ENCODE measurements at regions not wholly inside any gene's neighbourhood (a gene's known extent, or its start where the extent isn't known, plus 50 kb on each side); places are given as distances from the start of the nearest gene placed in this dataset.

GRCh38 chr5:5658889-5659465 is 236.5 kb downstream of the ICE1 start:
- DNase-seq: no peak

DNA sequence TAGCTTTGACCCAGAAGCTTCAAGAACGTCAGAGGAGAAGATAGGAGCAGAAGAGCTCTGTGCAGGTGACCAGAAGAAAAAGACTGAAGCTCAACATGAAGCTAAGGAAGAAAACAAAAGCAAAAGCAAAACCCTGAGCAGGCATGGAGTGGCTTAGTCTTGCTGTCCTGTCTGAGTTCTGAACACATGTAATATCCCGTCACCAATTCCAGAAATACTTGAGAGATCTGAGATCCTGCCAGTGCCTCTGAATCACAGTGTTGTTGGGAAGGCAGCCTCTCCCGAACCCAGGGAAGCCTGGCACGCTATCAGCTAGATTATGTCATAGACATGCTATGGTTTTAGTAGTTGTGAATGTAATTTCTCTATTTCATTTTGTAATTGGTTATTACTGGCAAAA is 235.7 kb downstream of the ICE1 start:
- no peak for DNase-seq

DNA sequence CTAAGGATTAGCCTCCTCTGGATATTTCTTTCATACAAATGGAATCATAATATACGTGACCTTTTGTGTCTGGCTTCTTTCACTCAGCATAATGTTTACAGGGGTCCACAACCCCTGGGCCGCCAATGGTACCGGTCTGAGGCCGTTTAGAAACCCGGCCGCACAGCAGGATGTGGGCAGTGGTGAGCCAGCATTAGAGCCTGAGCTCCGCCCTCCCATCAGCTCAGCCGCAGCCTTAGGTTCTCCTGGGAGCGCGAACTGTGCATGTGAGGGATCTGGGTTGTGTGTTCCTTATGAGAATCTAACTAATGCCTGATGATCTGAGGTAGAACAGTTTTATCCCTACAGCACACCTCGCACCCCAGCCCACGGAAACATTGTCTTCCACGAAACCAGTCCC is 229.7 kb downstream of the ICE1 start:
- no peak for DNase-seq

GRCh38 chr5:5650949-5651348 is 228.5 kb downstream of the ICE1 start:
- DNase-seq: no peak

- DNase-seq: no peak
Observed at GRCh38 chr5:5650242-5650641, 227.8 kb downstream of the ICE1 start.

DNA sequence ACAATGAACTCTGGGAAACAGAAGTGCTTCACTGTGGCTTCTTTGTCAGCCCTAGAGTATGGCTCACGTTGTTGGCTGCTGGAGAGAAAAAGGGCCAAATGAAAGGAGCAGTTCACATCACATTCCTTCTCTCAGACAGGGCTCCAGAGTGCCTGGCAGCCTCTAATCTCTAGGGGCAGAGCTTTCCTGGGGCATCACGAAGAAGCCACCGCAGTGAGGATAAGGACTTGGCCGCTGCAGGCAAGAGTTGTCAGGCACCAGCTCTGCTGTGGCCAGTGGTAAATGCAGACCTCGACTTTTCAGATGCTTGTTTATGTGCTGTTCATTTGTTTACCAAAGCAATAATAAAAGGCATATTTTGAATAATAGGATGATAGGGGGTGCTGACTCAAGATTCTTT is 227.2 kb downstream of the ICE1 start:
- no peak for DNase-seq

- DNase-seq: no peak
Observed at GRCh38 chr5:5648694-5649093, 226.2 kb downstream of the ICE1 start.

GRCh38 chr5:5645891-5646290 is 223.4 kb downstream of the ICE1 start:
- no peak for DNase-seq

DNA sequence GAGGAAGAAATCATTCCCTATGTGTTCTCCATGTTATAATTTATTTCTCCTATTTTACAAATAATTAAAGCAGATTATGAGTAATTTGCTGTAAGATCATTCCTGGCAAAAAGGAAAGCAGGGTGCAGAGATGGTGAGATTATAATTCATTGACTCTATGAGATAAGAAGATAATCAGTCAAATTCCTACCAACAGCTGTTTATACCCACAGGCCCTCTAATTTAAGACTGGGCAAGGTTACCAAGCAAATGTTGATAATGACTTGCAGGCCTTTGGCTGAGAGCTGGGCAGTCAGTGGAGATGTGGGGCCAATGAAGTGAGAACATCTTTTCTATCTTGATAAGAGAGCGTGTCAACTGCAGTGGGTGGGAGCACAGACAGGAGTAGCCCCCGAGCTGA is 222.7 kb downstream of the ICE1 start:
- DNase-seq: no peak

DNA sequence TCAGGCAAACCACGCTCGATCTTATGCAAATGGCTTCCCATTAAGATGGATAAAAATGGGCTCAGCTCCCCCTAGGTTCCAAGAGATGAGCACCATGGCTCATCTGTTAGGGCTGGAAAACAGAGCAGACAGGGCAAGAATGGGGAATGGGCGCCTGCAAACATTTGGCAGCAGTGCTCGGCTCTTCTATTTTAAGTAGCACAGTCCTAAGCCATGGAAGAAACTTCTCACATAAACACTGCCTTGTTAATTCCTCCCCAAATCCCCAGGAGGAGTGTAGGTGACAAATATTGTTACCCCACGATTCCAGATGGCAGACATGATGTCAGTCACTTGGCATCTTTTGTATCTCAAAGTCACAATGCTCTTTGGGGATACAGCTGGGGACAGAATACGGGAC is 221.8 kb downstream of the ICE1 start:
- DNase-seq: no peak

- DNase-seq: no peak
Observed at GRCh38 chr5:5643481-5643880, 221.0 kb downstream of the ICE1 start.

GRCh38 chr5:5638211-5638610 is 215.7 kb downstream of the ICE1 start:
- no peak for DNase-seq

DNA sequence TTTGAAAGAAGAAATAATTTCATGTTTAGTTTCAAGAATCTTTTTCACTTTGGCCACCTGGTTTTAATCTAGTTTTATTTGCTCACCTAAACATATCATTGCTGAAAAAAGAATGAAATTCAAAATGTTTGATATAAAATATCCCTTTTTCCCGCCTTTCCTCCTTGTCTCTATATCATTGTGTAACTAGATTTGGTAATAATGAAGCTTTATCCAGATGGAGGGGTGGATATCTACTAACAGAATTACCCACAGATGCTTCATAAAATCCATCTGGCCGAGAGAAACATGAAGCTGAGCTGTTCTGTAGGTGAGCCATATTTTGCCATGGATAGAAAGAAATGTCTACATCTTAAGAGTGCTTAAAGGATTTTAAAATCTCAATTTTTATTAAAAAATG is 214.7 kb downstream of the ICE1 start:
- DNase-seq: no peak

DNA sequence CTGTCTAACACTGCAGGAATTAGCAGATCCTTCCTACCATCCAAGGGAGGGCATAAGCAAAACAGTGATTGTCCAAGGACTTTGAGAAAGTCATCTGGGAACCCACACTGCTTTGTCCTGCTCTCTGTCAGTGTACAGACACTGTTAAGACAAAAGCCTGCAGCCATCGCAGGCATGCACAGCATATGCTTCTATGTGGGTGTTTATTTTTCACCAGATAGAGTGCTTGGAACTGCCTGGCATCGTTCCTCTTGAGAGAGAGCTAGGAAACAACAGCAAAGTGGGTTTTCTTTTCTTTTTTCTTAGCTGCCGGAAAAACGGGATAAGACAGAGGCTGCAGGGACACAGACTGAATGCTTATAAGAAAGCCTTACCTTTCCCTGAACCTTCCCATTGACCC is 212.3 kb downstream of the ICE1 start:
- no peak for DNase-seq

- no peak for DNase-seq
Observed at GRCh38 chr5:5633579-5633978, 211.1 kb downstream of the ICE1 start.

DNA sequence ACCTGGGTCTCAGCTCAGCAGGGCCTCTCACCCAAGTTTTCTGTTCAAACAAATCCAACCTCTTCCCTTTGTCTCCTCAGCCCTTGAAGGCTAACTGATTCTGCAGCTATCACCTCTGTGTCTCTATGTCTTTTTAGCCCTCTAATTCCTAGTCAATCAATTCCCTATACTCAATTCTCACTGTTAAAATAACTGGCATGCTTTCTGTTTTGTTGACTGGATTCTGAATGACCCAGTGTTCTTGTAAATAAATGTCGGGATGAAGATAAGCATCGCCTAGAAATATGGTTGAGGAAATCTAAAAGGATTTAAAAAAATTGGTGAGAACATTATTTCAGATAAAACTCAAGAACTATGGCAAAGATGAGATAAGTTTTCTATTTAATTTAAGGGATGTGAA is 210.2 kb downstream of the ICE1 start:
- no peak for DNase-seq

DNA sequence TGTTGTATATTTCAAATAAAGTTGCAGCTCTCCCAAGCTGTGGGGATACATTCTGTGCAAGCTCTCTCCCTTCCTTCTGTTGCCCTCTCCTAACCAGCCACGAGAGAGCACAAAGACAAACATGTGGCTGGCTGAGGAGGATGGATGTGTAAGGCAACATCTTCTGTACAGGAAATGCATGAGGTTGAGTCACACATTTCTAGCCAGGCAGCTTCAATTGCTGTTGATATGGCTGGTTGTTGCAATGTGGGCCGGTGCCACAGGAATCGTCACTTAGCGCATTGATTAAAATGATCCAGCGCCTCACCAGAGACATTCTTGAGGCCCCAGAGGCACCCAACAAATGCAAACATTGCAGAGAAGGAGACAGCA is 207.1 kb downstream of the ICE1 start:
- no peak for DNase-seq

GRCh38 chr5:5628866-5629606 is 206.6 kb downstream of the ICE1 start:
- DNase-seq: no peak

DNA sequence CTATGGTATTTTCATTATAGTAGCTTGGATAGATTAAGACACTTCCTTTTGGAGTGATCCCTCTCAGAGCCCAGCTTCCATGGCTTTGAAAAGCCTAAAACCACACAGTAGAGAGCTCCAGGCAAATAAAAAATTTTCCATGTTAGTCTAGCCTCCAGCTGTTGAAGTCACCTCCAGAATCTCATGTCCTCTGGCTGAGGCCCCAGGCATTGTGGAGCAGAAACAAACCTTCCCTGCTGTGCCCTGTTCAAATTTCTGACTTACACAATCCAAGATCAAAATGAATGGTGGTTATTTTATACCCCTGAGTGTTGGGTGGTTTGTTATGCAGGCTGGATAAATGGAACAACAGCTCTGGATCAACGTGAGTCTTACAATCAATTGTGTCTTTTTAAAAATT is 203.9 kb downstream of the ICE1 start:
- DNase-seq: no peak

DNA sequence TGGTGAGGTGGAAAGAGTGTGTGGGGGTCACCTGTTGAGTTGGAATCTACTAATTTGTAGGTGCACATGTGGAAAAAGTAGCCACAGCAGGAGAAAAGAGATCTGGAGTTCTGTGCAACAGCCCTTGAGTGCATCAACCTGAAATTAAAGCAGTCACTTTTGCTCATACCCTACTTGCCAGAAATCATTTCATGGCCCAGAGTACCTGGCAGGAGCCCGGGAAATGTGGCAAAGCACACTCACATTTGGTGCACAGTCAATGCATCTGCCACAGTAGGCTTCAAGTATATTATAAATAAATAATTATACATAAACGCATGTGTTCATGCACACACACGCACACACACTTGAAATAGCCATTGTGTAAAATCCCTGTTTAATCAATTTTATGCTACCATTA is 203.0 kb downstream of the ICE1 start:
- DNase-seq: no peak

GRCh38 chr5:5623397-5623796 is 200.9 kb downstream of the ICE1 start:
- no peak for DNase-seq

DNA sequence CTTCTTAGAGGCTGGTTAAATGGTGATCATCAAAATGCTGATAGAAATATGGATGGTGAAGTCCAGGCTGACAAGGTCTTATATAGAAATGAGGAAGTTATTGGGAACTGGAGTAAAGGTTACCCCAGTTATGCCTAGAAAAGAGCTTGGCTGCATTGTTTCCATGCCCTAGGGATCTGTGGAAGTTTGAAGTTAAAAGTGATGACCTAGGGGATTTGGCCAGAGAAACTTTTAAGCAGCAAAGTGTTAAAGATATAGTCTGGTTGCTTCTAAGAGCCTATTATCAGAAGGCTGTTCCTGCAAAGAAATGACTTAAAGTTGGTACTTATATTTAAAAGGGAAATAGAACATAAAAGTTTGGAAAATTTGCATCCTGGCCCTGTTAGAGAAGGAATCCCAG is 200.3 kb downstream of the ICE1 start:
- DNase-seq: no peak

GRCh38 chr5:5619546-5619945 is 197.1 kb downstream of the ICE1 start:
- DNase-seq: no peak

- no peak for DNase-seq
Observed at GRCh38 chr5:5617024-5617423, 194.5 kb downstream of the ICE1 start.

DNA sequence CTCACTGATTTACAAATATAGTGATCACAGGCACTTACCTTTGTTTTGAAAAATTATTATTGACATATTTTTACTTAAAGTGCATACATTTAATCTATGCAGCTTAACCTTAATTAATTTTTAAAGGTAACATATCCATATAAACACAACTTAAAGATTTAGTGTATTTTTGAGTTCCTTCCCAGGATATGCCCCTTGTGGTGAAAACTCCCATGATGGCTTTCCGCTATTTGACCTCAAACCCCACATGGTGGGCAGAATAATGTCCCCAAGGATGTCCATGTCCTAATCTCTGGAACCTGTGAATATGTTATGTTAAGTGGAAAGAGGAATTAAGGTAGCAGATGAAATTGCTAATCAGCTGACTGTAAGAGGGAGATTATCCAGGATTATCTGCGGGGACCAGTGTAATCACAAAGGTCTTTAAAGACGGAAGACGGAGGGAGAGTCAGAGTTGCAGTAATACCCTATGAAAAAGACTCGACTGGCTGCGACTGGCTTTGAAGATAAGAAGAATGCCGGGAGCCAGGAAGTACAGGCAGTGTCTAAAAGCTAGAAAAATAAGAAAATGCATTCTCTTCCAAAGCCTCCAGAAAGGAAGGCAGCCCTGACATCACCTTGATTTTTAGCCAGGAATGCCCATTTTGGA is 193.9 kb downstream of the ICE1 start:
- DNase-seq: no peak

Data from CD4-positive, alpha-beta T cell treated with Interleukin-12 subunit alpha and Interleukin-12 subunit beta, for 1 hour (primary cell).